H1 (cell line): ENCODE measurements at regions not wholly inside any gene's neighbourhood (a gene's known extent, or its start where the extent isn't known, plus 50 kb on each side); places are given as distances from the start of the nearest gene placed in this dataset.

Source experiments
- SP2 ChIP-seq: IDR thresholded peaks from 2 replicates; pipeline ENCODE4 v1.6.1; 2012; ENCODE audit warnings: mild to moderate bottlenecking, low read length, inconsistent platforms
- TF ChIP-seq, protein P1 (sequence below): fragments of 300-600 bp; sonication (generic); IDR thresholded peaks from 2 replicates; pipeline ENCODE4 v1.7.1; 2012; ENCODE audit warnings: low read length, moderate library complexity, mild to moderate bottlenecking, inconsistent platforms; ENCODE audit not compliant: insufficient replicate concordance

DNA sequence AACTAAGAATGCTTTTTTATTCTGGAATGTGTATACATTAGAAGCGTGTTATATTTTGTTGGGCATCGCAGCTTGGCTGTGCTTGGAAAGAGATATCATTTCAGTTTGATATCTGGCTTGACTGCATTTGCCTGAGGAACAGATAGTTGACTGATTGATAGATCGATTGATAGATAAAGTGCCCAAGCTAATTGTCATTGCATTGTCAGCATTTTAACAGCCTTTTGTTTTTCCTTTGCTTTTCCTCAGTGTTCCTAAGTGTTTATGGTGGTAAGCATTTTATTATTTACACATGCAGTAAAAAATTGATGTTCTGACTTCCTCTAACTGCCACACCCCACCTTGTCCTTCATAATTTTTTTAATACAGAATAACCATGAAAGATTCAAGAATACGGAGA, 180.9 kb upstream of the GRIK2 start (continued):
- TF ChIP-seq, protein P1, sequence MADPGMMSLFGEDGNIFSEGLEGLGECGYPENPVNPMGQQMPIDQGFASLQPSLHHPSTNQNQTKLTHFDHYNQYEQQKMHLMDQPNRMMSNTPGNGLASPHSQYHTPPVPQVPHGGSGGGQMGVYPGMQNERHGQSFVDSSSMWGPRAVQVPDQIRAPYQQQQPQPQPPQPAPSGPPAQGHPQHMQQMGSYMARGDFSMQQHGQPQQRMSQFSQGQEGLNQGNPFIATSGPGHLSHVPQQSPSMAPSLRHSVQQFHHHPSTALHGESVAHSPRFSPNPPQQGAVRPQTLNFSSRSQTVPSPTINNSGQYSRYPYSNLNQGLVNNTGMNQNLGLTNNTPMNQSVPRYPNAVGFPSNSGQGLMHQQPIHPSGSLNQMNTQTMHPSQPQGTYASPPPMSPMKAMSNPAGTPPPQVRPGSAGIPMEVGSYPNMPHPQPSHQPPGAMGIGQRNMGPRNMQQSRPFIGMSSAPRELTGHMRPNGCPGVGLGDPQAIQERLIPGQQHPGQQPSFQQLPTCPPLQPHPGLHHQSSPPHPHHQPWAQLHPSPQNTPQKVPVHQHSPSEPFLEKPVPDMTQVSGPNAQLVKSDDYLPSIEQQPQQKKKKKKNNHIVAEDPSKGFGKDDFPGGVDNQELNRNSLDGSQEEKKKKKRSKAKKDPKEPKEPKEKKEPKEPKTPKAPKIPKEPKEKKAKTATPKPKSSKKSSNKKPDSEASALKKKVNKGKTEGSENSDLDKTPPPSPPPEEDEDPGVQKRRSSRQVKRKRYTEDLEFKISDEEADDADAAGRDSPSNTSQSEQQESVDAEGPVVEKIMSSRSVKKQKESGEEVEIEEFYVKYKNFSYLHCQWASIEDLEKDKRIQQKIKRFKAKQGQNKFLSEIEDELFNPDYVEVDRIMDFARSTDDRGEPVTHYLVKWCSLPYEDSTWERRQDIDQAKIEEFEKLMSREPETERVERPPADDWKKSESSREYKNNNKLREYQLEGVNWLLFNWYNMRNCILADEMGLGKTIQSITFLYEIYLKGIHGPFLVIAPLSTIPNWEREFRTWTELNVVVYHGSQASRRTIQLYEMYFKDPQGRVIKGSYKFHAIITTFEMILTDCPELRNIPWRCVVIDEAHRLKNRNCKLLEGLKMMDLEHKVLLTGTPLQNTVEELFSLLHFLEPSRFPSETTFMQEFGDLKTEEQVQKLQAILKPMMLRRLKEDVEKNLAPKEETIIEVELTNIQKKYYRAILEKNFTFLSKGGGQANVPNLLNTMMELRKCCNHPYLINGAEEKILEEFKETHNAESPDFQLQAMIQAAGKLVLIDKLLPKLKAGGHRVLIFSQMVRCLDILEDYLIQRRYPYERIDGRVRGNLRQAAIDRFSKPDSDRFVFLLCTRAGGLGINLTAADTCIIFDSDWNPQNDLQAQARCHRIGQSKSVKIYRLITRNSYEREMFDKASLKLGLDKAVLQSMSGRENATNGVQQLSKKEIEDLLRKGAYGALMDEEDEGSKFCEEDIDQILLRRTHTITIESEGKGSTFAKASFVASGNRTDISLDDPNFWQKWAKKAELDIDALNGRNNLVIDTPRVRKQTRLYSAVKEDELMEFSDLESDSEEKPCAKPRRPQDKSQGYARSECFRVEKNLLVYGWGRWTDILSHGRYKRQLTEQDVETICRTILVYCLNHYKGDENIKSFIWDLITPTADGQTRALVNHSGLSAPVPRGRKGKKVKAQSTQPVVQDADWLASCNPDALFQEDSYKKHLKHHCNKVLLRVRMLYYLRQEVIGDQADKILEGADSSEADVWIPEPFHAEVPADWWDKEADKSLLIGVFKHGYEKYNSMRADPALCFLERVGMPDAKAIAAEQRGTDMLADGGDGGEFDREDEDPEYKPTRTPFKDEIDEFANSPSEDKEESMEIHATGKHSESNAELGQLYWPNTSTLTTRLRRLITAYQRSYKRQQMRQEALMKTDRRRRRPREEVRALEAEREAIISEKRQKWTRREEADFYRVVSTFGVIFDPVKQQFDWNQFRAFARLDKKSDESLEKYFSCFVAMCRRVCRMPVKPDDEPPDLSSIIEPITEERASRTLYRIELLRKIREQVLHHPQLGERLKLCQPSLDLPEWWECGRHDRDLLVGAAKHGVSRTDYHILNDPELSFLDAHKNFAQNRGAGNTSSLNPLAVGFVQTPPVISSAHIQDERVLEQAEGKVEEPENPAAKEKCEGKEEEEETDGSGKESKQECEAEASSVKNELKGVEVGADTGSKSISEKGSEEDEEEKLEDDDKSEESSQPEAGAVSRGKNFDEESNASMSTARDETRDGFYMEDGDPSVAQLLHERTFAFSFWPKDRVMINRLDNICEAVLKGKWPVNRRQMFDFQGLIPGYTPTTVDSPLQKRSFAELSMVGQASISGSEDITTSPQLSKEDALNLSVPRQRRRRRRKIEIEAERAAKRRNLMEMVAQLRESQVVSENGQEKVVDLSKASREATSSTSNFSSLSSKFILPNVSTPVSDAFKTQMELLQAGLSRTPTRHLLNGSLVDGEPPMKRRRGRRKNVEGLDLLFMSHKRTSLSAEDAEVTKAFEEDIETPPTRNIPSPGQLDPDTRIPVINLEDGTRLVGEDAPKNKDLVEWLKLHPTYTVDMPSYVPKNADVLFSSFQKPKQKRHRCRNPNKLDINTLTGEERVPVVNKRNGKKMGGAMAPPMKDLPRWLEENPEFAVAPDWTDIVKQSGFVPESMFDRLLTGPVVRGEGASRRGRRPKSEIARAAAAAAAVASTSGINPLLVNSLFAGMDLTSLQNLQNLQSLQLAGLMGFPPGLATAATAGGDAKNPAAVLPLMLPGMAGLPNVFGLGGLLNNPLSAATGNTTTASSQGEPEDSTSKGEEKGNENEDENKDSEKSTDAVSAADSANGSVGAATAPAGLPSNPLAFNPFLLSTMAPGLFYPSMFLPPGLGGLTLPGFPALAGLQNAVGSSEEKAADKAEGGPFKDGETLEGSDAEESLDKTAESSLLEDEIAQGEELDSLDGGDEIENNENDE, result no peak
- TF ChIP-seq SP2, result no peak
